ENCODE measurements at regions not wholly inside any gene's neighbourhood (a gene's known extent, or its start where the extent isn't known, plus 50 kb on each side); places are given as distances from the start of the nearest gene placed in this dataset.

DNA sequence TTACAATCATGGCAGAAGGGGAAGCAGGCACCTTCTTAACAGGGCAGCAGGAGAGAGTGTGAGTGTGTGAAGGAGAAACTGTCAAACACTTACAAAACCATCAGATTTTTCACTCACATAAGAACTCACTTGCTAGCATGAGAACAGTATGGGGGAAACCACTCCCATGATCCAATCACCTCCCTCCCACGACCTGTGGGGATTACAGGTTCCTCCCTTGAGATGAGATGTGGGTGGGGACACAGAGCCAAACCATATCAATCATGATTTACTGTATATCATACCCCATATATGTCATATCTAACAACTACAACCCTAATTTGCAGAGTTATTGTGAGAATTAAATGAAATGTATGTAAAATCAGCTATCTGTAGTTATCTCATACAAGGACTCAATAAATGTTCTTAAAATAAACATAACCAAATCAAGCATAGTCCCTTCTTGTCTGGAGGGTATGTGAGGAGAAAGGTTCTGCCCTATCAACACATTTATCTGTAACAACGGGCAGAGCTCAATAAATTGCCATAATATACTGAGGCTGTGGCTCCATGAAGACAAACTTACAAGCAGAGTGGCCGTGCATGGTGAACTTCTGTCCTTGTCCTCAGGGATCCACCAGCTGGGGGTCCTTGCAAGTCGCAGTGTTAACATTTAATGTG is 504.7 kb downstream of the SOX2 start:
- TF ChIP-seq CTCF (IDR thresholded peaks at IDR 0.05; ENCODE audit: poor library complexity, severe bottlenecking) = no peak
- Histone ChIP-seq H3K4me3 (ENCODE audit: severe bottlenecking) (no peak overlapping the region), H3K9me3 (ENCODE audit: severe bottlenecking) (no peaks in the 10 kb centered on the region), H3K36me3 (ENCODE audit: low read depth) (no peaks in the 10 kb centered on the region), H3K27ac (ENCODE audit: poor library complexity, severe bottlenecking) (no peak overlapping the region), H3K27me3 (ENCODE audit: insufficient read depth, poor library complexity, severe bottlenecking) (no peaks in the 10 kb centered on the region), H3K4me1 (ENCODE audit: insufficient read depth, poor library complexity, severe bottlenecking) (peaks cover 16% of the 10 kb centered on the region)
- ATAC-seq (ENCODE audit: low read depth) (no peak), DNase-seq (ENCODE audit: low spot score) (no peak)

DNA sequence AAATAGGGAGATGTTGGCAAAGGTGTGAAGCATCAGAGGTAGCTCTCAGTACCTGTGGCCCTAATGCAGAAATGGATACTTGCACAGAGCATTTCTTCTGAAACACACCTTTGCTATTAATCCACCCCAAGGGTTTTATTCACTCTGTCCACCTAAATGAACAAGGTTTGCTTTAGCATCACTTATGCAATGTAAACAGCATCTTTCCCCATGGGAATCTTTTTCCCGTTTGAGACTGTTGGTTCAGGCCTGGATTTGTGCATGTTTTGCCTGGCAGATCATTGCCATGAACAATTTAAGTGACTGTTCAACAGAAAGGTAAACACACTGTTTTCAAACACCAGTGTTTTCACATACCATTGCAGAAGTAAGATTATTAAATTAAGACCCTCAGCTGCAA is 508.3 kb downstream of the SOX2 start:
- Histone ChIP-seq H3K27me3 (ENCODE audit: insufficient read depth, poor library complexity, severe bottlenecking) (no peaks in the 10 kb centered on the region), H3K4me3 (ENCODE audit: severe bottlenecking) (no peak overlapping the region)
- no peak for TF ChIP-seq CTCF (IDR thresholded peaks at IDR 0.05; ENCODE audit: poor library complexity, severe bottlenecking)

GRCh38 chr3:182220471-182220870 is 508.7 kb downstream of the SOX2 start:
- no peak for TF ChIP-seq CTCF (IDR thresholded peaks at IDR 0.05; ENCODE audit: poor library complexity, severe bottlenecking)
- Histone ChIP-seq H3K27ac (ENCODE audit: poor library complexity, severe bottlenecking) (no peak overlapping the region), H3K4me1 (ENCODE audit: insufficient read depth, poor library complexity, severe bottlenecking) (no peaks in the 10 kb centered on the region), H3K9me3 (ENCODE audit: severe bottlenecking) (no peaks in the 10 kb centered on the region), H3K4me3 (ENCODE audit: severe bottlenecking) (no peak overlapping the region), H3K36me3 (ENCODE audit: low read depth) (no peaks in the 10 kb centered on the region), H3K27me3 (ENCODE audit: insufficient read depth, poor library complexity, severe bottlenecking) (no peaks in the 10 kb centered on the region)
- DNase-seq (ENCODE audit: low spot score) (no peak), ATAC-seq (ENCODE audit: low read depth) (no peak)

More for the DNA sequence above, 508.3 kb downstream of the SOX2 start:
- ATAC-seq (ENCODE audit: low read depth) (no peak), DNase-seq (ENCODE audit: low spot score) (no peak)
- H3K4me1 ChIP-seq (ENCODE audit: insufficient read depth, poor library complexity, severe bottlenecking) = no peaks in the 10 kb centered on the region
- H3K27ac ChIP-seq (ENCODE audit: poor library complexity, severe bottlenecking) = no peak overlapping the region
- H3K36me3 ChIP-seq (ENCODE audit: low read depth) = no peaks in the 10 kb centered on the region
- H3K9me3 ChIP-seq (ENCODE audit: severe bottlenecking) = no peaks in the 10 kb centered on the region

- DNase-seq (ENCODE audit: low spot score) (no peak), ATAC-seq (ENCODE audit: low read depth) (no peak)
- no peaks in the 10 kb centered on the region for H3K36me3 ChIP-seq (ENCODE audit: low read depth)
- no peaks in the 10 kb centered on the region for H3K9me3 ChIP-seq (ENCODE audit: severe bottlenecking)
- no peak for TF ChIP-seq CTCF (IDR thresholded peaks at IDR 0.05; ENCODE audit: poor library complexity, severe bottlenecking)
- no peaks in the 10 kb centered on the region for H3K4me1 ChIP-seq (ENCODE audit: insufficient read depth, poor library complexity, severe bottlenecking)
- H3K27ac ChIP-seq (ENCODE audit: poor library complexity, severe bottlenecking) = no peak overlapping the region
- H3K4me3 ChIP-seq (ENCODE audit: severe bottlenecking) = no peak overlapping the region
- no peaks in the 10 kb centered on the region for H3K27me3 ChIP-seq (ENCODE audit: insufficient read depth, poor library complexity, severe bottlenecking)
These were observed 515.3 kb downstream of the SOX2 start for GRCh38 chr3:182226995-182227394.

GRCh38 chr3:182233405-182233804 is 521.7 kb downstream of the SOX2 start:
- TF ChIP-seq CTCF (IDR thresholded peaks at IDR 0.05; ENCODE audit: poor library complexity, severe bottlenecking) = no peak
- H3K27me3 ChIP-seq (ENCODE audit: insufficient read depth, poor library complexity, severe bottlenecking) = no peaks in the 10 kb centered on the region
- ATAC-seq (ENCODE audit: low read depth) (no peak), DNase-seq (ENCODE audit: low spot score) (no peak)
- no peak overlapping the region for H3K4me3 ChIP-seq (ENCODE audit: severe bottlenecking)
- peaks cover 17% of the 10 kb centered on the region for H3K4me1 ChIP-seq (ENCODE audit: insufficient read depth, poor library complexity, severe bottlenecking)
- no peaks in the 10 kb centered on the region for H3K9me3 ChIP-seq (ENCODE audit: severe bottlenecking)
- H3K27ac ChIP-seq (ENCODE audit: poor library complexity, severe bottlenecking) = no peak overlapping the region
- no peaks in the 10 kb centered on the region for H3K36me3 ChIP-seq (ENCODE audit: low read depth)

Measured in RWPE2 (cell line).